ENCODE measurements at regions not wholly inside any gene's neighbourhood (a gene's known extent, or its start where the extent isn't known, plus 50 kb on each side); places are given as distances from the start of the nearest gene placed in this dataset.
A peak's percentile ranks its signal among the peaks of the same experiment; 100 is the strongest.
"Not testable (repeated sequence)": the region's sequence is repeated elsewhere in the genome, so short reads cannot be mapped to it uniquely, and the experiment has no call there.

DNA sequence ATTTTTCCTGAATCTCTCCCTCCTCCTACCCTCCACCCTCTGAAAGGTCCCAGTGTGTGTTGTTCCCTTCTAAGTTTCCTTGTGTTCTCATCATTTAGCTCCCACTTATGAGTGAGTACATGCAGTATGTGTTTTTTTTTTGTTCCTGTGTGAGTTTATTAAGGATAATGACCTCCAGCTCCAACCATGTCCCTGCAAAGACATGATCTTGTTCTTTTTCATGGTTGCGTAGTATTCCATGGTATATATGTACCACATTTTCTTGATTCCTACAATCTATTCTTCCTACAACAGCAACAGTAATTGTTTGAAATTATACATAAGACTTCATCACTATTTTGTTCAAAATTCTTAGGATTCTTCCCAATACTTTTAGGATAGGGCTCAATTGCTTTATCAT, 1117.8 kb downstream of the GATA3 start:
- 53 to 75% methylated on average over 1 of the region's 1 CpG for WGBS, 2 experiments (ENCODE audit: low coverage in 1 of 2, low lambda C conversion rate in 2 of 2, missing lambda C conversion rate in 2 of 2)
- in situ Hi-C loops (cut with MboI): no loop called here
- TF ChIP-seq EZH2 (IDR thresholded peaks at IDR 0.05; ENCODE audit: insufficient read depth, poor library complexity, severe bottlenecking) (no peak), EZH2phosphoT487 (IDR thresholded peaks at IDR 0.05; ENCODE audit: insufficient read depth, low read depth) (no peak)

DNA sequence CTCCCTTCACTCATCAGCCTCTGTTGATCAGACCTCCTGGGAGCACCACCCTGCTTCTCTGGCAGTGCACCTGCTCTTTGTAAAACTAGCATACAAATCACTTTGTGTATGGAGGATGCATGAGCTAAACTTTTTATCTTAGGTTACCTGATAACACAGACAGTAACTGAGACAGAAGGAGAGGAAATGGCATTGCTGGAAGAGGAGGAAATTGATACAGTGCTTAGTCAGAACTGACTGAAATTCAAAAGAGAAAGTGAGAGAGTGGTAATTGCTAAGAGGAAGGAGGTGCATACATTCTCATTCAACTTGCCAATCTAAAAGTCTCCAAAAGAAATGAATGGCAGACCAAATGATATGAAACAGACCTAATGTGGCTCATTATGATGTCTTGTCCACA, 1120.7 kb downstream of the GATA3 start:
- TF ChIP-seq EZH2phosphoT487 (IDR thresholded peaks at IDR 0.05; ENCODE audit: insufficient read depth, low read depth) (no peak), EZH2 (IDR thresholded peaks at IDR 0.05; ENCODE audit: insufficient read depth, poor library complexity, severe bottlenecking) (no peak)
- Histone ChIP-seq H3K4me3 (no peak overlapping the region), H3K4me2 (ENCODE audit: unreplicated experiment) (no peak overlapping the region), H3K79me2 (ENCODE audit: insufficient read depth) (no peaks in the 10 kb centered on the region), H3F3A (ENCODE audit: insufficient read depth) (no peaks in the 10 kb centered on the region), H2AFZ (no peak overlapping the region), H4K20me1 (ENCODE audit: insufficient read depth) (no peaks in the 10 kb centered on the region), H3K9me3 (ENCODE audit: low read depth) (no peaks in the 10 kb centered on the region), H3K9me2 (ENCODE audit: insufficient read depth) (no peaks in the 10 kb centered on the region), H3K36me3 (ENCODE audit: low read depth) (no peaks in the 10 kb centered on the region), H3K9ac (no peak overlapping the region), H3K27me3 (replicated peaks; ENCODE audit: insufficient read depth) (no peaks in the 10 kb centered on the region; the same call in 1 of the 2 replicates), H3K4me1 (ENCODE audit: insufficient read depth) (no peaks in the 10 kb centered on the region), H3K27ac (no peak overlapping the region)
- DNase-seq: no peak
- in situ Hi-C loops (cut with MboI): no loop called here

More for the DNA sequence above, 1117.8 kb downstream of the GATA3 start:
- Histone ChIP-seq H2AFZ (no peak overlapping the region), H3K9me3 (ENCODE audit: low read depth) (no peaks in the 10 kb centered on the region), H3K36me3 (ENCODE audit: low read depth) (no peaks in the 10 kb centered on the region), H3K9me2 (ENCODE audit: insufficient read depth) (no peaks in the 10 kb centered on the region), H3K4me1 (ENCODE audit: insufficient read depth) (no peaks in the 10 kb centered on the region), H3K27ac (no peak overlapping the region), H3K4me3 (no peak overlapping the region), H4K20me1 (ENCODE audit: insufficient read depth) (no peaks in the 10 kb centered on the region), H3K27me3 (replicated peaks; ENCODE audit: insufficient read depth) (no peaks in the 10 kb centered on the region), H3K9ac (no peak overlapping the region), H3K79me2 (ENCODE audit: insufficient read depth) (no peaks in the 10 kb centered on the region), H3K4me2 (ENCODE audit: unreplicated experiment) (no peak overlapping the region), H3F3A (ENCODE audit: insufficient read depth) (no peaks in the 10 kb centered on the region)
- DNase-seq: no peak

DNA sequence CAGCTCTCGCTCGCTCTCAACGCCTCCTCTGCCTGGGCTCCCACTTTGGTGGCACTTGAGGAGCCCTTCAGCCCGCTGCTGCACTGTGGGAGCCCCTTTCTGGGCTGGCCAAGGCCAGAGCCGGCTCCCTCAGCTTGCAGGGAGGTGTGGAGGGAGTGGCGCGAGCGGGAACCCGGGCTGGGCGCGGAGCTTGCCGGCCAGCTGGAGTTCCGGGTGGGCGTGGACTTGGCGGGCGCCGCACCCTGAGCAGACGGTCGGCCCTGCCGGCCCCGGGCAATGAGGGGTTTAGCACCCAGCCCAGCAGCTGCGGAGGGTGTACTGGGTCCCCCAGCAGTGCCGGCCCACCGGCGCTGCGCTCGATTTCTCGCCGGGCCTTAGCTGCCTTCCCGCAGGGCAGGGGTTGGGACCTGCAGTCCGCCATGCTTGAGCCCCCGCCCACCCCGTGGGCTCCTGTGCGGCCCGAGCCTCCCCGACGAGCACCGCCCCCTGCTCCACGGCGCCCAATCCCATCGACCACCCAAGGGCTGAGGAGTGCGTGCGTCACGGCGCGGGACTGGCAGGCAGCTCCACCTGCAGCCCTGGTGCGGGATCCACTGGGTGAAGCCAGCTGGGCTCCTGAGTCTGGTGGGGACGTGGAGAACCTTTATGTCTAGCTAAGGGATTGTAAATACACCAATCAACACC, 1128.9 kb downstream of the GATA3 start:
- WGBS, 2 experiments (ENCODE audit: low coverage in 1 of 2, low lambda C conversion rate in 2 of 2, missing lambda C conversion rate in 2 of 2): 76 to 79% methylated on average over 47 to 48 of the region's 48 CpGs
- in situ Hi-C loops (cut with MboI); H3K9me2 ChIP-seq (ENCODE audit: insufficient read depth); H3K4me1 ChIP-seq (ENCODE audit: insufficient read depth); H2AFZ ChIP-seq; H3K36me3 ChIP-seq (ENCODE audit: low read depth); H3K9ac ChIP-seq; H3K4me3 ChIP-seq; DNase-seq; H3F3A ChIP-seq (ENCODE audit: insufficient read depth); H3K27ac ChIP-seq; H3K4me2 ChIP-seq (ENCODE audit: unreplicated experiment); H3K79me2 ChIP-seq (ENCODE audit: insufficient read depth); H3K9me3 ChIP-seq (ENCODE audit: low read depth); H4K20me1 ChIP-seq (ENCODE audit: insufficient read depth): not testable (repeated sequence)
- H3K27me3 ChIP-seq (replicated peaks; ENCODE audit: insufficient read depth): peaks cover 10% of the 10 kb centered on the region

DNA sequence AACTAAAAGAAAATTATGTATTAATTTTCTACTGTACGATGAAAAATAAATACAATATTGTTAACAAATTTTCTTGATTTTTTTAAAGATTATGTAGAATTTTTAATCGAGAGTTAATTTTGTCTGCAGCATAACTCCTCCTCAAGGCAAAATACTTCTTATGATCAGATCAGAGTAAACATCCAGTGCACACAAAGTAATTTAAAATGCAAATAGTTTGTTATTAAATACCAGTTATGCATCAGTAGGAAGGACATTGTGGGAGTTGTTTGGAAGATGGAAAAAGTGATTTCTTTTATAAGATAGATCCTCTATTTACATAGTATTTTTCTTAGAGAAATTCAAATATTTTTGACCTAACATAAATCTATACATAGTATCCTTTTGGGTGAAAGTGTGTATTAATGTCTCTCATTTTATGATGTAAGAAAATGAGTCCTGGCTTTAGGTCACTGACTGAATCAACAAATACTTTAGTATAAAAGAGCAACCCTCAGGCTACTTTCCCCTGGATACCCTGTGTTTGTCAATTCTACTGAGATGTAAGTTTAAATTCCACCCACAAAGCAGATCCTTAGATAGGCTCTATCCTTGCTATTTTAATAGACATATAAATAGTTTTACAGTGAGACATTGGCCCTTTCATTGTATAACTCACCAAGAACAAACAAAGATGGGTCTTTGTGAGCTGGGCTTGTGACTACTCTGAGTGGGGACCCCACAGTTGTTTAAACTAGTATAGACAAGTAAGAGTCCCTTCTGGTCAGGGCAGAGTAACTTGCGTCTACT, 1133.7 kb downstream of the GATA3 start:
- Histone ChIP-seq H3K27ac (no peak overlapping the region), H2AFZ (no peak overlapping the region), H4K20me1 (ENCODE audit: insufficient read depth) (no peaks in the 10 kb centered on the region), H3K9me2 (ENCODE audit: insufficient read depth) (no peaks in the 10 kb centered on the region), H3K4me3 (no peak overlapping the region), H3K36me3 (ENCODE audit: low read depth) (no peaks in the 10 kb centered on the region), H3K9ac (no peak overlapping the region), H3K79me2 (ENCODE audit: insufficient read depth) (no peaks in the 10 kb centered on the region), H3K4me1 (ENCODE audit: insufficient read depth) (no peaks in the 10 kb centered on the region), H3K4me2 (ENCODE audit: unreplicated experiment) (no peak overlapping the region), H3F3A (ENCODE audit: insufficient read depth) (no peaks in the 10 kb centered on the region), H3K9me3 (ENCODE audit: low read depth) (no peaks in the 10 kb centered on the region), H3K27me3 (replicated peaks; ENCODE audit: insufficient read depth) (no peaks in the 10 kb centered on the region; the same call in 1 of the 2 replicates)
- DNase-seq: peak; percentile 1
- no peak for TF ChIP-seq EZH2phosphoT487 (IDR thresholded peaks at IDR 0.05; ENCODE audit: insufficient read depth, low read depth)
- TF ChIP-seq EZH2 (IDR thresholded peaks at IDR 0.05; ENCODE audit: insufficient read depth, poor library complexity, severe bottlenecking): no peak
- WGBS, 2 experiments (ENCODE audit: low coverage in 1 of 2, low lambda C conversion rate in 2 of 2, missing lambda C conversion rate in 2 of 2): 49 to 52% methylated on average over 3 of the region's 3 CpGs
- in situ Hi-C loops (cut with MboI): no loop called here
